ENCODE measurements at regions not wholly inside any gene's neighbourhood (a gene's known extent, or its start where the extent isn't known, plus 50 kb on each side); places are given as distances from the start of the nearest gene placed in this dataset.

DNA sequence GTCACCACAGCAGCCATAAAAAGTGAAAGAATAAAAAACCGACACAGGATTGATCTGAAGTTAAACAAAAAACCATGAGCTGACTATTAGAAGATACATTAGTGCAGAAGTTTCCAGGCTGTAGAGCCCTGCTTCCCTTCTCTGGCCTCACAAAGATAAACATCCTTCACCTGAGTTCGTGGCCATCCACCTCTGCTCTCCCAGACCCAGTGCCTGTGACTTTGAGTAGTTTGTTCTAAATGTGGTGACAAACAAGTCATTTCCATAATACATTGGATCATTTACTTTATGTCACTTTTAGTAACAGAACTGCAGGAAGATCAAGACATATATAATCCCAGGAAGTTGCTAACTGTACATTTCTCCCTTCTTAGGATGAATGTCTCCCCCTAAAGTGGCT lies 241.9 kb upstream of the MAP2 start:
- Mint-ChIP-seq H3K27ac (no peak overlapping the region), H3K36me3 (ENCODE audit: low read depth) (peaks cover 21% of the 10 kb centered on the region), H3K9me3 (peaks cover 5% of the 10 kb centered on the region; the same call in 1 of the 3 replicates), H3K27me3 (ENCODE audit: insufficient read depth, low read depth, poor library complexity) (peaks cover 3% of the 10 kb centered on the region), H3K4me1 (no peaks in the 10 kb centered on the region), H3K4me3 (no peak overlapping the region)
- TF ChIP-seq CREB1 (CRISPR knock-in tag; IDR thresholded peaks at IDR 0.05; ENCODE audit: low read depth): no peak
- no peak for TF ChIP-seq NANOG (IDR thresholded peaks at IDR 0.05; ENCODE audit: borderline replicate concordance)
- TF ChIP-seq, protein P1, sequence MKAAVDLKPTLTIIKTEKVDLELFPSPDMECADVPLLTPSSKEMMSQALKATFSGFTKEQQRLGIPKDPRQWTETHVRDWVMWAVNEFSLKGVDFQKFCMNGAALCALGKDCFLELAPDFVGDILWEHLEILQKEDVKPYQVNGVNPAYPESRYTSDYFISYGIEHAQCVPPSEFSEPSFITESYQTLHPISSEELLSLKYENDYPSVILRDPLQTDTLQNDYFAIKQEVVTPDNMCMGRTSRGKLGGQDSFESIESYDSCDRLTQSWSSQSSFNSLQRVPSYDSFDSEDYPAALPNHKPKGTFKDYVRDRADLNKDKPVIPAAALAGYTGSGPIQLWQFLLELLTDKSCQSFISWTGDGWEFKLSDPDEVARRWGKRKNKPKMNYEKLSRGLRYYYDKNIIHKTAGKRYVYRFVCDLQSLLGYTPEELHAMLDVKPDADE (IDR thresholded peaks at IDR 0.05): no peak
- TF ChIP-seq, protein P2, sequence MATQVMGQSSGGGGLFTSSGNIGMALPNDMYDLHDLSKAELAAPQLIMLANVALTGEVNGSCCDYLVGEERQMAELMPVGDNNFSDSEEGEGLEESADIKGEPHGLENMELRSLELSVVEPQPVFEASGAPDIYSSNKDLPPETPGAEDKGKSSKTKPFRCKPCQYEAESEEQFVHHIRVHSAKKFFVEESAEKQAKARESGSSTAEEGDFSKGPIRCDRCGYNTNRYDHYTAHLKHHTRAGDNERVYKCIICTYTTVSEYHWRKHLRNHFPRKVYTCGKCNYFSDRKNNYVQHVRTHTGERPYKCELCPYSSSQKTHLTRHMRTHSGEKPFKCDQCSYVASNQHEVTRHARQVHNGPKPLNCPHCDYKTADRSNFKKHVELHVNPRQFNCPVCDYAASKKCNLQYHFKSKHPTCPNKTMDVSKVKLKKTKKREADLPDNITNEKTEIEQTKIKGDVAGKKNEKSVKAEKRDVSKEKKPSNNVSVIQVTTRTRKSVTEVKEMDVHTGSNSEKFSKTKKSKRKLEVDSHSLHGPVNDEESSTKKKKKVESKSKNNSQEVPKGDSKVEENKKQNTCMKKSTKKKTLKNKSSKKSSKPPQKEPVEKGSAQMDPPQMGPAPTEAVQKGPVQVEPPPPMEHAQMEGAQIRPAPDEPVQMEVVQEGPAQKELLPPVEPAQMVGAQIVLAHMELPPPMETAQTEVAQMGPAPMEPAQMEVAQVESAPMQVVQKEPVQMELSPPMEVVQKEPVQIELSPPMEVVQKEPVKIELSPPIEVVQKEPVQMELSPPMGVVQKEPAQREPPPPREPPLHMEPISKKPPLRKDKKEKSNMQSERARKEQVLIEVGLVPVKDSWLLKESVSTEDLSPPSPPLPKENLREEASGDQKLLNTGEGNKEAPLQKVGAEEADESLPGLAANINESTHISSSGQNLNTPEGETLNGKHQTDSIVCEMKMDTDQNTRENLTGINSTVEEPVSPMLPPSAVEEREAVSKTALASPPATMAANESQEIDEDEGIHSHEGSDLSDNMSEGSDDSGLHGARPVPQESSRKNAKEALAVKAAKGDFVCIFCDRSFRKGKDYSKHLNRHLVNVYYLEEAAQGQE (IDR thresholded peaks at IDR 0.05; ENCODE audit: unreplicated experiment): no peak
- no peak for TF ChIP-seq STAT1 (IDR thresholded peaks at IDR 0.05; ENCODE audit: unreplicated experiment)
- no peak for TF ChIP-seq ZNF331 (CRISPR knock-in tag; IDR thresholded peaks at IDR 0.05; ENCODE audit: low read depth)
- TF ChIP-seq ZNF114 (CRISPR knock-in tag; IDR thresholded peaks at IDR 0.05): no peak
- TF ChIP-seq, protein P3, sequence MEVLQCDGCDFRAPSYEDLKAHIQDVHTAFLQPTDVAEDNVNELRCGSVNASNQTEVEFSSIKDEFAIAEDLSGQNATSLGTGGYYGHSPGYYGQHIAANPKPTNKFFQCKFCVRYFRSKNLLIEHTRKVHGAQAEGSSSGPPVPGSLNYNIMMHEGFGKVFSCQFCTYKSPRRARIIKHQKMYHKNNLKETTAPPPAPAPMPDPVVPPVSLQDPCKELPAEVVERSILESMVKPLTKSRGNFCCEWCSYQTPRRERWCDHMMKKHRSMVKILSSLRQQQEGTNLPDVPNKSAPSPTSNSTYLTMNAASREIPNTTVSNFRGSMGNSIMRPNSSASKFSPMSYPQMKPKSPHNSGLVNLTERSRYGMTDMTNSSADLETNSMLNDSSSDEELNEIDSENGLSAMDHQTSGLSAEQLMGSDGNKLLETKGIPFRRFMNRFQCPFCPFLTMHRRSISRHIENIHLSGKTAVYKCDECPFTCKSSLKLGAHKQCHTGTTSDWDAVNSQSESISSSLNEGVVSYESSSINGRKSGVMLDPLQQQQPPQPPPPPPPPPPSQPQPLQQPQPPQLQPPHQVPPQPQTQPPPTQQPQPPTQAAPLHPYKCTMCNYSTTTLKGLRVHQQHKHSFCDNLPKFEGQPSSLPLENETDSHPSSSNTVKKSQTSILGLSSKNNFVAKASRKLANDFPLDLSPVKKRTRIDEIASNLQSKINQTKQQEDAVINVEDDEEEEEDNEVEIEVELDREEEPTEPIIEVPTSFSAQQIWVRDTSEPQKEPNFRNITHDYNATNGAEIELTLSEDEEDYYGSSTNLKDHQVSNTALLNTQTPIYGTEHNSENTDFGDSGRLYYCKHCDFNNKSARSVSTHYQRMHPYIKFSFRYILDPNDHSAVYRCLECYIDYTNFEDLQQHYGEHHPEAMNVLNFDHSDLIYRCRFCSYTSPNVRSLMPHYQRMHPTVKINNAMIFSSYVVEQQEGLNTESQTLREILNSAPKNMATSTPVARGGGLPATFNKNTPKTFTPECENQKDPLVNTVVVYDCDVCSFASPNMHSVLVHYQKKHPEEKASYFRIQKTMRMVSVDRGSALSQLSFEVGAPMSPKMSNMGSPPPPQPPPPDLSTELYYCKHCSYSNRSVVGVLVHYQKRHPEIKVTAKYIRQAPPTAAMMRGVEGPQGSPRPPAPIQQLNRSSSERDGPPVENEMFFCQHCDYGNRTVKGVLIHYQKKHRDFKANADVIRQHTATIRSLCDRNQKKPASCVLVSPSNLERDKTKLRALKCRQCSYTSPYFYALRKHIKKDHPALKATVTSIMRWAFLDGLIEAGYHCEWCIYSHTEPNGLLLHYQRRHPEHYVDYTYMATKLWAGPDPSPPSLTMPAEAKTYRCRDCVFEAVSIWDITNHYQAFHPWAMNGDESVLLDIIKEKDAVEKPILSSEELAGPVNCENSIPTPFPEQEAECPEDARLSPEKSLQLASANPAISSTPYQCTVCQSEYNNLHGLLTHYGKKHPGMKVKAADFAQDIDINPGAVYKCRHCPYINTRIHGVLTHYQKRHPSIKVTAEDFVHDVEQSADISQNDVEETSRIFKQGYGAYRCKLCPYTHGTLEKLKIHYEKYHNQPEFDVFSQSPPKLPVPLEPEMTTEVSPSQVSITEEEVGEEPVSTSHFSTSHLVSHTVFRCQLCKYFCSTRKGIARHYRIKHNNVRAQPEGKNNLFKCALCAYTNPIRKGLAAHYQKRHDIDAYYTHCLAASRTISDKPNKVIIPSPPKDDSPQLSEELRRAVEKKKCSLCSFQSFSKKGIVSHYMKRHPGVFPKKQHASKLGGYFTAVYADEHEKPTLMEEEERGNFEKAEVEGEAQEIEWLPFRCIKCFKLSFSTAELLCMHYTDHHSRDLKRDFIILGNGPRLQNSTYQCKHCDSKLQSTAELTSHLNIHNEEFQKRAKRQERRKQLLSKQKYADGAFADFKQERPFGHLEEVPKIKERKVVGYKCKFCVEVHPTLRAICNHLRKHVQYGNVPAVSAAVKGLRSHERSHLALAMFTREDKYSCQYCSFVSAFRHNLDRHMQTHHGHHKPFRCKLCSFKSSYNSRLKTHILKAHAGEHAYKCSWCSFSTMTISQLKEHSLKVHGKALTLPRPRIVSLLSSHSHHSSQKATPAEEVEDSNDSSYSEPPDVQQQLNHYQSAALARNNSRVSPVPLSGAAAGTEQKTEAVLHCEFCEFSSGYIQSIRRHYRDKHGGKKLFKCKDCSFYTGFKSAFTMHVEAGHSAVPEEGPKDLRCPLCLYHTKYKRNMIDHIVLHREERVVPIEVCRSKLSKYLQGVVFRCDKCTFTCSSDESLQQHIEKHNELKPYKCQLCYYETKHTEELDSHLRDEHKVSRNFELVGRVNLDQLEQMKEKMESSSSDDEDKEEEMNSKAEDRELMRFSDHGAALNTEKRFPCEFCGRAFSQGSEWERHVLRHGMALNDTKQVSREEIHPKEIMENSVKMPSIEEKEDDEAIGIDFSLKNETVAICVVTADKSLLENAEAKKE (CRISPR knock-in tag; IDR thresholded peaks at IDR 0.05): no peak
- no peak for TF ChIP-seq POLR2AphosphoS5 (IDR thresholded peaks at IDR 0.05; ENCODE audit: low read depth)
- TF ChIP-seq, protein P4, sequence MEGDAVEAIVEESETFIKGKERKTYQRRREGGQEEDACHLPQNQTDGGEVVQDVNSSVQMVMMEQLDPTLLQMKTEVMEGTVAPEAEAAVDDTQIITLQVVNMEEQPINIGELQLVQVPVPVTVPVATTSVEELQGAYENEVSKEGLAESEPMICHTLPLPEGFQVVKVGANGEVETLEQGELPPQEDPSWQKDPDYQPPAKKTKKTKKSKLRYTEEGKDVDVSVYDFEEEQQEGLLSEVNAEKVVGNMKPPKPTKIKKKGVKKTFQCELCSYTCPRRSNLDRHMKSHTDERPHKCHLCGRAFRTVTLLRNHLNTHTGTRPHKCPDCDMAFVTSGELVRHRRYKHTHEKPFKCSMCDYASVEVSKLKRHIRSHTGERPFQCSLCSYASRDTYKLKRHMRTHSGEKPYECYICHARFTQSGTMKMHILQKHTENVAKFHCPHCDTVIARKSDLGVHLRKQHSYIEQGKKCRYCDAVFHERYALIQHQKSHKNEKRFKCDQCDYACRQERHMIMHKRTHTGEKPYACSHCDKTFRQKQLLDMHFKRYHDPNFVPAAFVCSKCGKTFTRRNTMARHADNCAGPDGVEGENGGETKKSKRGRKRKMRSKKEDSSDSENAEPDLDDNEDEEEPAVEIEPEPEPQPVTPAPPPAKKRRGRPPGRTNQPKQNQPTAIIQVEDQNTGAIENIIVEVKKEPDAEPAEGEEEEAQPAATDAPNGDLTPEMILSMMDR (conservative IDR thresholded peaks at IDR 0.05; ENCODE audit: low read depth in 2 of 2): no peak
- no peak for TF ChIP-seq EZH2phosphoT487 (IDR thresholded peaks at IDR 0.05; ENCODE audit: unreplicated experiment)
- no peak for TF ChIP-seq EZH2 (IDR thresholded peaks at IDR 0.05; ENCODE audit: low read depth, unreplicated experiment)
- no peak for TF ChIP-seq JUNB (IDR thresholded peaks at IDR 0.05; ENCODE audit: unreplicated experiment)
- peaks cover 4% of the 10 kb centered on the region; the same call in 1 of the 2 replicates for H3K36me3 ChIP-seq (ENCODE audit: insufficient read depth)
- peaks cover 6% of the 10 kb centered on the region; the same call in 1 of the 2 replicates for H3K9me2 ChIP-seq (ENCODE audit: insufficient read depth)
- H4K20me1 ChIP-seq (replicated peaks; ENCODE audit: insufficient read depth): no peaks in the 10 kb centered on the region
- no peak overlapping the region for H3K4me2 ChIP-seq
- no peaks in the 10 kb centered on the region for H3K79me2 ChIP-seq (replicated peaks; ENCODE audit: insufficient read depth)
- ATAC-seq (no peak), DNase-seq (ENCODE audit: low spot score) (no peak)
- no peaks in the 10 kb centered on the region for H3K27me3 ChIP-seq (ENCODE audit: insufficient read depth)
- H3K4me1 ChIP-seq (ENCODE audit: insufficient read depth): no peaks in the 10 kb centered on the region
- no peak overlapping the region for H2AFZ ChIP-seq
- H3K27ac ChIP-seq (ENCODE audit: low read depth): no peak overlapping the region
- no peak overlapping the region for H3K4me3 ChIP-seq
- no peaks in the 10 kb centered on the region for H3F3A ChIP-seq (replicated peaks; ENCODE audit: low read depth)
